ENCODE measurements at regions not wholly inside any gene's neighbourhood (a gene's known extent, or its start where the extent isn't known, plus 50 kb on each side); places are given as distances from the start of the nearest gene placed in this dataset.

DNA sequence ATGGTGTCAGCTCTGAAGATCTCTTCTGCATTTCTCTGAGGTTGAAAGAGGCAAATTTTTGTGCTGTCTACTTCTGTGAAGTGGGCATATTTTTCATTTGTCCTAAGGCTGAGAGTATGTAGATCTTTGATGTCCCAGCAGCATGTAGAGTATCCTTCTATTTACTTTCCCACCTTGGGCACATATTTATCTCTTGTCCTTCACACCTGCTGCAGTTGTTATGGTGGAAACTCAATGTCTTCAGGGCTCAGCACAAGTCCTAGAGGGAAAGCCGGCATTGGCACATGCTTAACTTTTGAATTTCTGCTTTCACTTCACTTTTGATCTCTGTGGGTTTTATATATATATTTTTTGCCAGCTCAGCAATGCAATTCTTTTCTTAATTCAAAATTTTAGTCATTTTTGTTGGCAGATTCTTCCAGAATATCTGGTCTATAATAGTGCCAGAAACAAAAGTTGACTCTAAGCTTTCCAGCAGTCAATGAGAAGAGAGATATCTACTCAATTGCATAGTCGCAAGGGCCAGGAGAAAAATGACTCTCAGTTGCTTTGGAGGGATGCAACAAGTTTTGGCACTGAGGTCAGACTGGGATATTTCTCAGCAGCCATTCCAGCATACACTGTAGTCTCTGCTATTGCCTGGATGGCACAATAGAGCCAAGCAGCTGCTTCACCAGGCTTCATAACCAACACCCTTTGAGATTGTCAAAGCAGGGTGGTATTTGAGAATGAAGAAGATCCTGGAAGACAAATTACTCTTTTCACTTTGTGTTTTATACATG is 127.8 kb upstream of the FAT1 start:
- Histone ChIP-seq H3K36me3 (ENCODE audit: control insufficient read depth in 2 of 4, insufficient read depth in 4 of 4, low read length in 3 of 4) (no peaks in the 10 kb centered on the region), H4K5ac (ENCODE audit: insufficient read length, low read depth, low read length) (no peak overlapping the region), H2BK20ac (ENCODE audit: low read length) (no peak overlapping the region), H3K9ac (replicated peaks in 1 of 4; ENCODE audit: extremely low read depth in 1 of 4, low read depth in 3 of 4, low read length in 3 of 4) (no peak overlapping the region), H3K56ac (replicated peaks; ENCODE audit: insufficient read length, low read depth, low read length) (no peak overlapping the region), H2BK120ac (replicated peaks; ENCODE audit: low read depth, low read length) (no peak overlapping the region), H3K27ac (ENCODE audit: low read depth, low read length) (no peak overlapping the region), H3K23me2 (ENCODE audit: low read depth, low read length) (no peaks in the 10 kb centered on the region), H3K14ac (ENCODE audit: insufficient read length) (no peak overlapping the region), H2AFZ (ENCODE audit: low read length) (no peak overlapping the region), H3K79me1 (ENCODE audit: low read depth, low read length) (no peaks in the 10 kb centered on the region), H3K9me3 (ENCODE audit: insufficient read depth in 2 of 2, low read depth in 1 of 2, low read length in 1 of 2) (peaks cover 0 to 3% of the 10 kb centered on the region in 2 experiments; a peak in 1 of 4 replicates), H2BK15ac (ENCODE audit: low read length) (no peak overlapping the region), H3K23ac (ENCODE audit: insufficient read length) (no peak overlapping the region), H3K4me2 (ENCODE audit: insufficient read depth in 1 of 2, low read depth in 2 of 2, low read length in 2 of 2) (no peak overlapping the region), H3K27me3 (replicated peaks in 1 of 4; ENCODE audit: control insufficient read depth in 3 of 4, extremely low read depth in 1 of 4, insufficient read depth in 3 of 4, low read length in 3 of 4) (no peaks in the 10 kb centered on the region), H4K8ac (ENCODE audit: extremely low read depth, insufficient read depth, low read length) (no peak overlapping the region), H3K4me1 (replicated peaks in 1 of 4; ENCODE audit: control insufficient read depth in 3 of 4, insufficient read depth in 4 of 4, low read length in 3 of 4) (no peaks in the 10 kb centered on the region), H2BK12ac (ENCODE audit: low read depth, low read length) (no peak overlapping the region), H3K79me2 (ENCODE audit: control insufficient read depth in 1 of 2, insufficient read depth in 2 of 2, low read length in 2 of 2) (no peaks in the 10 kb centered on the region), H3K4ac (replicated peaks; ENCODE audit: insufficient read length, low read depth, low read length) (no peak overlapping the region), H4K20me1 (replicated peaks in 1 of 2; ENCODE audit: control insufficient read depth in 1 of 2, insufficient read depth in 2 of 2, low read length in 2 of 2) (no peaks in the 10 kb centered on the region), H2BK5ac (ENCODE audit: low read depth, low read length) (no peak overlapping the region), H4K91ac (replicated peaks; ENCODE audit: insufficient read length, low read length) (no peak overlapping the region), H3K18ac (ENCODE audit: extremely low read depth, low read length) (no peak overlapping the region), H3K4me3 (ENCODE audit: extremely low read depth in 1 of 4, insufficient read depth in 2 of 4, low read depth in 3 of 4, low read length in 4 of 4) (no peak overlapping the region), H2AK5ac (ENCODE audit: low read depth, low read length) (no peak overlapping the region)
- CTCF ChIA-PET (ENCODE audit: partially characterized antibody), result interaction anchor here (1.0 kb wide), 1 partner anchor 369 kb away, joined by 3 read pairs; no protein-coding TSS in a partner anchor
- FAIRE-seq (no peak), DNase-seq (ENCODE audit: low read depth in 1 of 2, low spot score in 2 of 2) (no peak)
- TF ChIP-seq RXRA (IDR thresholded peaks at IDR 0.05; ENCODE audit: insufficient read depth, low read depth, low read length) (no peak), SP1 (IDR thresholded peaks at IDR 0.05; ENCODE audit: low read depth, low read length) (no peak), MAFK (IDR thresholded peaks at IDR 0.05; ENCODE audit: low read depth, low read length) (no peak), CBX8 (IDR thresholded peaks at IDR 0.05; ENCODE audit: borderline replicate concordance, low read depth, low read length) (no peak), SAP30 (IDR thresholded peaks at IDR 0.05; ENCODE audit: insufficient read depth, insufficient replicate concordance, low read length) (no peak)
- POLR2A ChIA-PET (ENCODE audit: partially characterized antibody), result no interaction called here
- WGBS, 2 experiments (ENCODE audit: extremely low coverage in 1 of 2, insufficient coverage in 1 of 2, insufficient read length in 1 of 2, insufficient replicate concordance in 2 of 2, low coverage in 1 of 2, low lambda C conversion rate in 2 of 2, missing lambda C conversion rate in 1 of 2), result 80% methylated on average over 2 of the region's 2 CpGs; no CpG with 5 or more reads in 1 of the 2 experiments

All from H1 (cell line).